AG04449 (cell line): ENCODE measurements at regions not wholly inside any gene's neighbourhood (a gene's known extent, or its start where the extent isn't known, plus 50 kb on each side); places are given as distances from the start of the nearest gene placed in this dataset.

ENCODE experiments used
- CTCF ChIA-PET: fragments of 350-600 bp; formaldehyde crosslinking; extraction: SDS; loops from one replicate; lab custom pipeline; 2021; ENCODE audit warnings: antibody characterized with exemption; lab: Yijun Ruan, JAX
- POLR2A ChIA-PET: fragments of 400-600, 350-600 bp; formaldehyde crosslinking; extraction: SDS; loops from one replicate; lab custom pipeline; 2020; ENCODE audit warnings: antibody characterized with exemption, inconsistent platforms; lab: Yijun Ruan, JAX
- DNase-seq: peaks from one replicate; pipeline ENCODE4 v3.0.0-alpha.2; 2010; ENCODE audit warnings: low read depth, low spot score
- H3K4me3 ChIP-seq: 2 replicates; pipeline ENCODE4 v1.5.1; 2011; ENCODE audit warnings: low read depth, mild to moderate bottlenecking, control low read depth, low read length
- TF ChIP-seq, protein P1 (sequence below): IDR thresholded peaks from one replicate; pipeline ENCODE4 v1.5.1; 2011; ENCODE audit warnings: mild to moderate bottlenecking, moderate library complexity, low read length, control low read depth, inconsistent platforms; ENCODE audit not compliant: insufficient read depth; ENCODE audit errors: missing control alignments

DNA sequence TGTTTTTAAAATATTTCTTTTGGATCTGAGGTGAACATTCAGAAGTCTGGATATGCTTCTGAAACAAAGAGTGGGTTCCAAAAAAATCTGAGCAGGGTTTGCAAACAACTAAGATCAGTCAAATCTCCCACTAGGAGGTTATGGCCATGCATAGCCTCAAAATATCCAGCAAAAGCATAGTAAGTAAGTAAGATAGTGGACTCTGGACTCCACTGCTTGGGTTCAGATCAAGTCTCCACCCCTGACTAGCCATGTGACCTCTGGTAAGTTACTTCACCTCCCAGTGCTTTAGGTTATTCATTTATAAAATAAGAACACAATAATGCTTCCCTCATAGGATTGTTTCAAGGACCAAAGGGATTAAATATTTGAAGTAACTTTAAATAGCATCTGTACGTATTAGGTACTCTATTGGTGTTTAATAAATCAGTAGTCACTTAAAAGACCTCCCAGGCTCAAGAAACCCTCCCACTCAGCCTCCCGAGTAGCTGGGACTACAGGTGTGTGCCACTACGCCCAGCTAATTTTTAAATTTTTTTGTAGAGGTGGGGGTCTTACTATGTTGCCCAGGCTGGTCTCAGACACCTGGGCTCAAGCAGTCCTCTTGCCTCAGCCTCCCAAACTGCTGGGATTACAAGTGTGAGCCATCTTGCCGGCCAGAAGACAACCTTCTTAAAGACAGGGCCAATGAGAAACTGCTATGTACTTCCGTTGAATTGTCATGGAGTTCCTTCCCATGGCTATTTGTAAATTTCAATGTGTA is 95.7 kb upstream of the SOX5 start:
- ChIA-PET POLR2A (no interaction called here), CTCF (no interaction called here)
- H3K4me3 ChIP-seq = no peak overlapping the region
- no peak for DNase-seq
- TF ChIP-seq, protein P1, sequence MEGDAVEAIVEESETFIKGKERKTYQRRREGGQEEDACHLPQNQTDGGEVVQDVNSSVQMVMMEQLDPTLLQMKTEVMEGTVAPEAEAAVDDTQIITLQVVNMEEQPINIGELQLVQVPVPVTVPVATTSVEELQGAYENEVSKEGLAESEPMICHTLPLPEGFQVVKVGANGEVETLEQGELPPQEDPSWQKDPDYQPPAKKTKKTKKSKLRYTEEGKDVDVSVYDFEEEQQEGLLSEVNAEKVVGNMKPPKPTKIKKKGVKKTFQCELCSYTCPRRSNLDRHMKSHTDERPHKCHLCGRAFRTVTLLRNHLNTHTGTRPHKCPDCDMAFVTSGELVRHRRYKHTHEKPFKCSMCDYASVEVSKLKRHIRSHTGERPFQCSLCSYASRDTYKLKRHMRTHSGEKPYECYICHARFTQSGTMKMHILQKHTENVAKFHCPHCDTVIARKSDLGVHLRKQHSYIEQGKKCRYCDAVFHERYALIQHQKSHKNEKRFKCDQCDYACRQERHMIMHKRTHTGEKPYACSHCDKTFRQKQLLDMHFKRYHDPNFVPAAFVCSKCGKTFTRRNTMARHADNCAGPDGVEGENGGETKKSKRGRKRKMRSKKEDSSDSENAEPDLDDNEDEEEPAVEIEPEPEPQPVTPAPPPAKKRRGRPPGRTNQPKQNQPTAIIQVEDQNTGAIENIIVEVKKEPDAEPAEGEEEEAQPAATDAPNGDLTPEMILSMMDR = no peak

DNA sequence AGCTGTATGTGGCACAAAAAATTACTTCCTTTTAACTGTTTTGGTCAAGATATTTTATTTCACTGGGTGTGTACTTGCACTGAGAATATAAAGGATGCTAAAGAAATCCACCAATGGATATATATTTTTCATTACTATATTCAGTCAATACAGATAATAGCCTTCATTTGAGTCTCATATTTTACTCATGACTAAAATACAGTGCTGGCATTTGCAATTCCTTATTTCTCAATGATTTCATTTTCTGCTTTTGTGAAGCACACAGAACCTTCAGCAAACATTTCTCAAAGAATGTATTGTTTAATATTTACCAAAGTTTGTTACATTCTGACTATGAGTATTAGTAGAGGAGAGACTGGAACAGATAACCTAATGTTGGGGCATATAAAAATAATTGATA is 93.2 kb upstream of the SOX5 start:
- POLR2A ChIA-PET = no interaction called here
- no peak for DNase-seq
- H3K4me3 ChIP-seq = no peak overlapping the region
- TF ChIP-seq, protein P1 = no peak
- CTCF ChIA-PET = no interaction called here

DNA sequence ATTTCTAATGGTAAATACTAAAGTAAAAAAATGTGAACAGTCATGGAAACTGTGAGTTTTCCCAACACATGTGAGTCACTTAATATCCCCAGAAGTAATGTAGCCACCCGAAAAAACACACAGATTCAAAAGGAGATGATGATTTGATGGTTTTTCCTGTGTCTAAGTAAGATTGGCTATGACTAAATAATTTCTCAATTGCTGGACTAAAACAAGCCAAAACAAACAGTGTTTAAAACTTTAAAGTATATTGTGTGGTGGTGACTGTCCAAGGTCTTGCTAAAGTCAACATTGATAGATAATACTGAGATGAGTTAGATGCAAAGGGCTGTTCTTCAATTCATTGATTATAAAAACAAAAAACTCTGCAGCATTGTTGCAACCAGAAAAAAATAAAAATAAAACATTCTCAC is 89.6 kb upstream of the SOX5 start:
- TF ChIP-seq, protein P1 = no peak
- peak; percentile 21 for DNase-seq
- CTCF ChIA-PET = no interaction called here
- no peak overlapping the region for H3K4me3 ChIP-seq
- POLR2A ChIA-PET = no interaction called here

DNA sequence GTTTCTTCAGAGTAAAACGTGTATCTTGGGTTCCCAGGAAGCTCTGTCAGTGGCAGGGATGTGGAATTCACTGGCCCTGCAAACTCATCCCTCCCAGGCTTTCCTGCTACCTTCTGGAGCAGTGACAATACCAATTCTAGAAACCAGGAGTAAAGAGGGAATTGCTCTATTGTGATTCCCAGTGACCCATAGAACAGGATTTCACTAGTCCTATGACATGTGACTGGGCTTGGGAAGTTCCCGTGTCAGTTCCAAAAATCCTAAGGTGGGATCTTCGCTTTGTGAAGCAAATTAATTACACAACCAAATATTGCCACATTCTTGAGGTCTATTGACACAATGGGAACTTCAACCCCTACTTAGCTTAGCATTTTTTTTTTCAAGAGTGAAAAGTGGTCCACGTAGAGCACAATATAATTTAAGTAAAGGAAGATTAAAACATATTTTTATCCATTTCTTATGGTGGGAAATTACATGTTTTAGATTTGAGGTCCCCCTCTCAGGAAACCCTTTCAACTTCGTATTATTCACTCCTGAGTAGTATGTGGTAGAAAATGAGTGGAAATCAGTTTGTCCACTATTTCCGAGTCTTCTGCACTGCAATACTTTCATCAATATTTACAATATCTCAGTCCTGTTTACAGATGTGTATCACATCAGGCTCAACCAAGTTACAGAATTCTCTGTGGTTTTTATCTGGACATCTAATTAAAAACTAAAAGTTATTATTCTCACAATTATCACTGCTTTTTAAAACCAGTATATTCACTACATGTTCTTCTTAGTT is 88.9 kb upstream of the SOX5 start:
- TF ChIP-seq, protein P1 = no peak
- ChIA-PET CTCF (no interaction called here), POLR2A (no interaction called here)
- no peak for DNase-seq
- H3K4me3 ChIP-seq = no peak overlapping the region

DNA sequence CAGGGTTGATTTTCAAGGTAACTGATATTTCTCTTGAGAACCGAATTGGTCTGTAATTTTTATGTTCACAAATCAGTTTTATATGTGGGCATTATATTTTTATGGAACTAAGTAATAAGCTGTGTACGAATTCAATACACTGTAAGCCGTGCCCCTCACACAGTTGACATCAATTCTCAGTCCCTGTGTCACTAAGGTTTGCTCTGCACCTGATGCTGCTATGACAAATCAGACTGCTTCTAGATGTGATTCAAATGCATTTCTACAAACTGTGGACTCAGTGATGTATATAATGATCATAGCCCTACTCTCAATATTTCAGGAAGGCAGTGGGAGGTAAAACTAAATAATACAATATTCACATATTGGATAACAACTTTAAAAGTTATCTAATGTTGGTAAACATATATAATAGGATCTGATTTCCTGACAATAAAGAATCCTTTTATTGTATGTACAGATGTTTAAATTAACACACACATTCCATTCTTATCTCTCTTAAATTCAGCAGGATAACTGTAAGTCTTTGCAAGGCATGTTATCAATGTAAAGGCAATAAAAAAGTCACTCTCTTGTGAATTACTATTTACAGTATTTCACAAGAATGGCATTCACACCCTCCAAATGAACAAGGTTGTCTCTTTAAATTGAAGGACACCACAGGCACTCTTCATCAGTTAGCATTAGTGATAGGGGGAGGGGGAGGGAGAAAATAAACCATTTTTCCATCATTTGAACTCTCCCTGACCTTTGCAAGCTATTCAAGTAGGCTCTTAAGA is 87.2 kb upstream of the SOX5 start:
- CTCF ChIA-PET = no interaction called here
- H3K4me3 ChIP-seq = no peak overlapping the region

More for the DNA sequence above, 87.2 kb upstream of the SOX5 start:
- TF ChIP-seq, protein P1 = no peak
- no peak for DNase-seq
- POLR2A ChIA-PET = no interaction called here
